ENCODE measurements at regions not wholly inside any gene's neighbourhood (a gene's known extent, or its start where the extent isn't known, plus 50 kb on each side); places are given as distances from the start of the nearest gene placed in this dataset.

GRCh38 chr13:33891196-33891742 is 73.3 kb downstream of the RFC3 start:
- no peak for DNase-seq

DNA sequence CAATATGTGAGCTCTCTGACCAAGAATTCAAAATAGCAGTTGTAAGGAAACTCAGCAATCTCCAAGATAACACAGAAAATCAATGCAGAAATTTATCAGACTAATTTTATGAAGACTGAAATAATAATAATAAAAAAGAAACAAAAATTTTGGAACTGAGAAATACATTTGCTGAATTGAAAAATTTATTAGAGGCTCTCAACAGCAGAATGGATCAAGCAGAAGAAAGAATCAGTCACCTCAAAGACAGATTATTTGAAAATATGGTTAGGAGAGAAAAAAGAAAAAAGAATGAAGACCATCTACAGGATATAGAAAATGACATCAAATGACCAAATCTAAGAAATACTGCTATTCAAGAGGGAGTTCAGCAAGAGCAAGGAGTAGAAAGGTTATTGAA is 75.6 kb downstream of the RFC3 start:
- DNase-seq = no peak

GRCh38 chr13:33904431-33904830 is 86.5 kb downstream of the RFC3 start:
- DNase-seq = no peak

- DNase-seq = no peak
These were observed 90.2 kb downstream of the RFC3 start for GRCh38 chr13:33908116-33908515.

- DNase-seq = no peak
These were observed 92.3 kb downstream of the RFC3 start for GRCh38 chr13:33910255-33910654.

DNA sequence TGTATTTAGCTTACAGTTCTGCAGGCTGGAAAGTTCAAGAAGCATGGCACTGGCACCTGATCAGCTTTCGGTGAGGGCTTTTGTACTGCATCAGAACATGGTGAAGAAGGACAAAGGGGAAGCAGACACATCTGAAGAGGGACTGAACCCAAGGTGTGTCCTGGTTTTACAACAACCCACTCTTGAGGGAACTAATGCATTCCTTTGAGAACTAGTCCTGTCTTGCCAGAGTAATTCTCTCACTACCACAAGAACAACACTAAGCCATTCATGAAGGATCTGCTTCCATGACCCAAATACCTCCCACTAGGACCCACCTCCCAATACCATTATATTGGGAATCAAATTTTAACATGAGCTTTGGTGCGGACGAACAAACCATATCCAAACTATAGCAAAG is 93.6 kb downstream of the RFC3 start:
- DNase-seq = no peak

- DNase-seq = no peak
These were observed 95.9 kb downstream of the RFC3 start for GRCh38 chr13:33913829-33914228.

DNA sequence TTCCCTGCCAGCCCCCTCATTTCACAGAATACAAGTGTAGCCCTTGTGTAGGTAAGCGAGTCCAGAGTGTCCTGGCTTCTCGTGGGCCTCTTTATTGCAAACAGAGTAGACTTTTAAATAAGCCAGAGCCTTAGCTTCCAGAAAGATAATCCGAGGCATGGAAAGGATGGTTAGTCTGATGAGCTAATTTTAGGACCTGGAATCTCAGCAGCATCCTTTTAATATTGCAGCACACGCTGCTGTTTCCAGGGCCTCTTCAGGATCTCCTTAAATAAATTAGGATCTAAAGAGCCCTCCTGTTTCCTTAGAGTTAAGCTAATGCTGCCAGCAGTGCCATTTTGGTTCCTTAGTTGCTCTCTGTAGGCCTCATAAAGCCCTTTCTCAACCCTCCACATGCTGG is 99.2 kb downstream of the RFC3 start:
- DNase-seq = no peak

- DNase-seq = peak; percentile 31
These were observed 100.4 kb downstream of the RFC3 start for GRCh38 chr13:33918199-33918932.

DNA sequence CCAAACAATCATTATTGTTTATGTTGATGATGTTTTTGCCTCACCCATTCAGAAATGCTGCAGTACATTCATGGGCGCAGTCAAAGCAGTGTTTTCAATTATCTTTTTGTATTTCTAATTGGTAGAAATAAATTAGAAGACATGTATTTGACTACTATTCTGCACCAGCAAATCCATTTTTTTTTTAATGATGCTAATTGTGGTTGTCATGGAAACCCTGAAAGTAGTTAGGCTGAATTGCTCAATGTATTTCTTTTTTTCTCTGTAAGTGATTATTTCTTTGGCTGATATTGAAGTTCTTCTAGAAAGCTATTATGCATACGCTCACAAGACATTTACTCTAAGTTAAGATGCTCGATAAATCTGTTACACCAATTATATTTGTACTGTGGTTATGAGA is 101.2 kb downstream of the RFC3 start:
- no peak for DNase-seq

- DNase-seq = no peak
These were observed 107.6 kb downstream of the RFC3 start for GRCh38 chr13:33925563-33925962.

- no peak for DNase-seq
These were observed 109.4 kb downstream of the RFC3 start for GRCh38 chr13:33927315-33927714.

- no peak for DNase-seq
These were observed 113.7 kb downstream of the RFC3 start for GRCh38 chr13:33931397-33932311.

DNA sequence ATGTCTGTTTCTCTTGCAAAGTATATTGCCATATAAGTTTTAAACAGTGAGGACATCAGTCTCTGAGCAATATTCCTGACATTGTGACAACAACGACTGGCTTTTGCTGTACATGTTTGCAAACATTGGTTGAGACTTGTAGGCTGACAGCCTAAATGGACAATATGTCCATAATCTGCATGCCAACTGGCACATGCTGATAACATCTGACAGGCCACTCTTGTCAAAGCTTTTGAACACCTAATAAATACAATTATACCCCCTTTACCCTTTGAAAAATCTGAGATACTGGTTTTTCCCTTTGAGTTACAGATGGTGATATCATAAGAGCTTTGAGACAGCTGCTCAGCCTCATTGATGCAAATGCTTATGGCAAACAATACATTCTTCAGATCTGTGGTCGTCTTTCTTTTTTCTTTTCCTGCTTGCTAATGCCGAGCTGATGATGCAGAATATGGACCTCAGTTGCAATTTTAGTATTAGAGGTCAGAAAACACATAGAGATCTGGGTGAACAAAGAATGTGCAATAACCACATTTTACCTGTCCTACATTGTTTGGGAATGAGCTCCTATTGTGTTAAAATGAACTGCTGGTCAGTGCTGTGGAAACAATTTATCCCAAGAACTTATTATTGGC is 114.9 kb downstream of the RFC3 start:
- DNase-seq = no peak

DNA sequence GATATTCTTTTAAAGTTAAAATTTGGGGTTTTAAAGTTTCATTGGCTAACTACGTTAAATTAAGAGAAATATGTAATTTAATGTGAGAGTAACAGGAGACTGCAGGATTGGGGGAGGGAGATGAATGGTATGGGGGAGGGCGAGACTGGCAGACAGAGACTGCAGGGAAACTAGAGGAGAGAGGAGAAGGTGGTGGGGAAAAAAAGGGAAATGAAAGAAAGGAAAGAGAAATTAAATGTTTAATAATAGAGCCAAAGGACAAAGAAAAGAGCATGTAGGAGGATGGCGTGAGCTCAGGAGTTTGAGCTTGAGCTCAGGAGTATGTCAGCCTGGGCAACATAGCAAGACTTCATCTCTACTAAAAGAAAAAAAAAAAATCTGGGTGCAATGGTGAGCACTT is 115.9 kb downstream of the RFC3 start:
- no peak for DNase-seq

DNA sequence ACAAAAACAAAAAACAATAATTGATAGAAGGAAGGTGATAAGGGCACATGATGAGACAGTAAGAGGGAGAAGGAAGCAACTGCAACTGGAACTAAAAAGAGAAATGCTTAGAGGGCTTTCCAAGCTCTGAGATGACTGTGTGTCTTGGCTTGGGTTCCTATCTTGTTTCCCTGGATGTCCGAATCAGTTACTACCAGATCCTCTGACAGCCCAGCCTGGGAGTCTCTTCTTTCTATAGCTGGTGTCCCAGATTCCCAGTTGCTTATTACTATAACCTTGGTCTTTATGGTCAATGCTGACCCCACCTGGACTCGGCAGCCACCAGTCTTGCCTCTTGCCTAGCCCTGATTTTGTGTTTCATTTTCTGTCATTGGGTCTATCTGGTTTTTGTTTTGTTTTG is 116.4 kb downstream of the RFC3 start:
- DNase-seq = no peak

DNA sequence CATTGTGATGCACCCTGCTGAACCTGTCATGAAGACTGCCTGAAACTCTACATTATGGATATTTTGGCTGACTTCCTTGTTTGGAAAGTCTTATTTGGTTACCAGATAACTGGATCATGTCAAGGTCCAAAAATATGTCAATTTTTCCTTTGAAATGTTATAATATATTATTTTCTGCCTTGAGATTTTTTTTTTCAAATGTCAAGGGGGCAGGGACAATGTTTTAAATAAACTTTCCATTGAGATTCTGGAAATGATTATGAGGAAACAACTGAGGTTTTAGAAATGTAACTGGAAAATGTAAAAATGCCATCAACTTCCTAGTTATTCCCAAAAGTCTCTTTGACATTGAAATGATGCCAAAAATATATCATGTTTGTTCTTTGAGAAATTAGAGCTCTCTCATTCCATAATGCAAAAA is 117.0 kb downstream of the RFC3 start:
- no peak for DNase-seq

DNA sequence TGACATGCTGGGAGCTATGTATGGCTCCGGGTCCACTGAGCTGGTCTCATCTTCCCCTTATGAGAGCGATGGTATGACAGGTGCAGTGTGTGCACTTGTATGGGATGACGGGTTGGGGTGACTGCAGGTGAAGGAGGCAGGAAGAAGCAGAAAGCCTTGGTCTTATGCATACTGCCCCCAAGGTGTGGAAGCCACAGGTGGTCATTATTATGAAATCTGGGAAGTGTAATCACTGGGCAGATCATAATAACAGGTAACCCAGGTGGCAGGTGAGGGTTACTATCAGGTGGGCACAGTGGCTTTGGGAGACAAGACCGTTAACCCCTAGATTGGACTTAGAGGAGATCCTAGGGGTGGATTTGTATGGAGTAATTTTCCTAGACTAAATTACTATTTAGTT is 118.0 kb downstream of the RFC3 start:
- DNase-seq = no peak

GRCh38 chr13:33937373-33938098 is 119.6 kb downstream of the RFC3 start:
- no peak for DNase-seq

DNA sequence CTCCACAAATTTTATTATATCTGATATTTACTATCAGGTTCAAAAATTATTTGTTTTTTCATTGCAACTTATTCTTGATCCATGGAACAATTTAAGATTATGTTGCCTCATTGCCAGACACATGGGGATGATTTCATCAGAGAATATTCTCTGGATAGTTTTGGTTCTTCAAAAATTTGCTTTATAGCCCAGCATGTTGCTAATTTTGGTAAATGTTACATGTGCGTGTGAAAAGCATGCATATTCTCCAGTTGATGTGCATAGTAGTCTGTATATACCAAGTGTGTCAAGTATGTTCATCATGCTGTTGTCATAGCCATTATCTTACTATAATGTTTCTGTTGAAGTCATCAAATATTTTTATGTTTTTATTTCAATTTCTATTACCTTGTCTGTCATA is 122.3 kb downstream of the RFC3 start:
- no peak for DNase-seq

GRCh38 chr13:33940898-33941297 is 122.9 kb downstream of the RFC3 start:
- DNase-seq = no peak

DNA sequence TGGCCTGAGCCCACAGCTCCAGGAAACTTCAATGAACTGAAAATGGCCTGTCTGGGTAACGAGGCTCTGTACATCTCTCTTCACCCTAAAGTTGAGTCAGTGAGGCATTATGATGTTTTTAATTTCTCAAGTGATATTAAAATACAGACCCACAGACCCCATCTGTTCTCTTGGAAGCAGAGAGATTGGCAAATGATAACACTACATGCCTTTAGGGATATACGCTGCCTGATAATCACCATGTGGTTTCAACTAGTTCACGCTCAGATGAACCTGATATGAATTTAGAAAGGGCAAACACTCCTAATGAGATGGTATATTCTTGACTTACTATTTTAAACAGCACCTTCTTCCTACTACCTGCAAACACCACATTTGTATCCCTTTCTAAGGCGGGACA is 127.5 kb downstream of the RFC3 start:
- DNase-seq = no peak

Measured in right kidney (tissue), 1 donor.